Retina (tissue), 1 donor: ENCODE measurements at regions not wholly inside any gene's neighbourhood (a gene's known extent, or its start where the extent isn't known, plus 50 kb on each side); places are given as distances from the start of the nearest gene placed in this dataset.

Experiments
- DNase-seq: peaks from one replicate; pipeline ENCODE4 v3.0.0-alpha.2; 2016

DNA sequence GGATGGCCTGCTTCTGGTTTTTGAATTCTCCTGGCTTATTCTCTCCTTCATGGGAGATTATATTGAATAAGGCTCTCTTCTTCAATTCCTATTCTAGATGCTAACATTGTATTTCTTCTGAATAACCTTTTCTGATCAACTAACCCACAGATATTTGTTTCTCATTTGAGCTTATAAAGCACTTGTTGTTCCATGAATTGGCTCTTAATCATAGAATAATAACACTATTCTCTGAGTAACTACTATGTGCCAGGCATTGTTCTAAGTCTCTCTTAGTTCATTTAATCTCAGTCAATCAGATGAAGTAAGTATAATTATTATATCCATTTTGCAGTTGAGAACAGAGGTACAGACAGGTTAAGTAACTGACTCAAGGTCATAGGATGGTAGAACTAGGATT, 136.3 kb upstream of the MLIP start:
- DNase-seq, result no peak

DNA sequence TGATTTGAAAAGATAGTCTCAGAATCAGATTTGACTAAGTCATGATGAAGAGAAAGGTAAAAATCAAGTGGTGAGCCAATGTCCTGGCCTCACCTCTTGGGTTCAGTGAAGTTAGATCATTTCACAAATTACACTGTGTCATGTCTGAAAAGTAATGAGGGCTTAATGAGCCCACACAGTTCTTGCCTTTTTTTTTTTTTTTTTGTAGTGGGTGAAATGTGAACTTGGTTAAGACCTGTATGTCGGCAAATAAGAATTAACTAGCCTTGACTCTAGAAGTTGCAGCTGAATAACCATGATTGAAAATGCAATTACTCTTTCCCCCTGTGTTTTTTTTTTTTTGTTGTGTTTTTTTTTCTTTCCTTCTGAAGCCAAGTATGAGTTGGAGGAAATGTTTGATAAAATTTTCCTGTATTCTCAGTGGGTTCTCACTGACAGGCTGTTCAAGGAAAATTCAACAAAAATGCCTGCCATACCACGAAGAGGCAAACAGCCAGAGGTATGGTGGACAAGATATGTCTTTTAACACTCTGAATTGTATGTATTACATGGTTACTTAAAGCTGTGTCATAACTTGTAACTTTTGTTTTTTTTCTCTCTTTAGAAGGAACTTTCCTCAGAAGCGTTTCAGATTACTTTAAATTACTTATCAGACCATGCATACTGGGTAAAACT, 135.2 kb upstream of the MLIP start:
- no peak for DNase-seq

DNA sequence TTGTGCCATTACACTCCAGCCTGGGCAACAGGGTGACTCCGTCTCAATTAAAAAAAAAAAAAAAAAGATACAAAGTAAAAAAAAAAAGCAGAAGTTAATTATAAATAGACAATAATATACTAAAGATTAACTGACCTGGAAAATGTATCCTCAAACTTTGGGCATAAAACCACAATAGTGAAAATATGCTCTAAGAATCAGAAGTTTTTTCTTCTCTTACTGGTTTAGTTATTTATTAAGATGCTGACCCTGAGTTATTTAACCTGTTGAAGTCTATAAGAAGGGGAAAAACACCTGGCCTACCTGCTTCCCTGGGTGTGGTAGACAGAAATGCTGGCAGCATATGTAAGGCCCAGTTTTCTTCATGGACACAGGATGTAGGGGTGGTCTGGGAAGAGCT, 133.7 kb upstream of the MLIP start:
- DNase-seq, result no peak

DNA sequence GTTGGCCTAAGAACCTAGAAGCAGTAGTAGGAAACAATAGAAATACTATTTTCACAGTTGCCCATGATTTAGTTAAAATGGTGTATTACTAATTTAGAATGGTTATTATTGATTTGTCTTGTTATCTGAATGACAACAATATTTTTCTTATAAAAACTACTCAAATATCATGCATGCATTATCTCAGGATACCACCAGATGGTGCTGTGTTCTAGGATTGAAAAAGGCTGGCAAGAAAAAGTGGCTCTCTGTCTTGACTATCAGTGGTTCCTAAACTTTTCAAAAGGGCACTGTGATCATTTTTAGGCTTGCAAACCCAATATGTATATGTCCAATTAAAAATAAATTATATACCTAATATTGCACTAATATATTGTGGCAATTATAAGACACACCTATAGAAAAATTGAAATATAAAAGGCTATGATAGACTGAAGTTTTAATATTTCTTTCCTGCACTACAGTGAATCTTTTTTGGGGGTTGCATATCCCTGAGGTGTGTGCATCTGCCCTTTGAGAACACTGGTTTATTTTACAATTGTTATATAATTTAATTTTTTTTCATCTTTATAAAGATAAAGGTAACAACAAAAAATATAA, 131.7 kb upstream of the MLIP start:
- no peak for DNase-seq

DNA sequence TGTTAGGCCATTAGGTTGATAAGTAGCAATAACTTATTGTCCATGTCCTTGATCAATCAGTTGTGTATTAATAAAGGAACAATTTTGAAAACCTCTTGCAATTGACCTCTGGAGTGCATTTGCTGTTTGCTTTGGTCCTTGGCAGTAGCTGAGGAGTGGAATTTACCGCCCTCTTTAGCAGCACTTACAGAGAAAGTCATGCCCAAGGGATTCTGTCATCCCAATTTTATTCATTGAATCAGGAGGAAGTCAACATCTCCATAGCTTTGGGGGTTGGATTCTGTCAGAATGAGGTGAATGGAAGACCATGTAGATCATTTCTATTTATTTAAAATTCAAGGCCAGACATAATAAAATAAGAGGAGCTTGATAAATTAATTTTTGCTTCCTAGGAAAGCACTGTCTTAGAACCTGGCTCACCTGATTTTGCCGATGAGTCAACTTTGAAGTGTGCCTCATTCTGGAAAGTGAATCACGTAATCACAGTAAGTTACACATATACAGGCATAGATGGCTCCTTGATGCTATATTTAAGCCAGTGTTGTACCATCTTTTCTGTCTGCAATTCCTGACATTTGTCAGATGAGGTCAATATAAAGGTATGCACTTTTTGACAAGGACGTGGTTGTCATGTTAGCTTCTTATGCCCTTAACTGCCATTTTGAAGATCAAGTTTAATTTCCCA, 128.7 kb upstream of the MLIP start:
- DNase-seq, result no peak

DNA sequence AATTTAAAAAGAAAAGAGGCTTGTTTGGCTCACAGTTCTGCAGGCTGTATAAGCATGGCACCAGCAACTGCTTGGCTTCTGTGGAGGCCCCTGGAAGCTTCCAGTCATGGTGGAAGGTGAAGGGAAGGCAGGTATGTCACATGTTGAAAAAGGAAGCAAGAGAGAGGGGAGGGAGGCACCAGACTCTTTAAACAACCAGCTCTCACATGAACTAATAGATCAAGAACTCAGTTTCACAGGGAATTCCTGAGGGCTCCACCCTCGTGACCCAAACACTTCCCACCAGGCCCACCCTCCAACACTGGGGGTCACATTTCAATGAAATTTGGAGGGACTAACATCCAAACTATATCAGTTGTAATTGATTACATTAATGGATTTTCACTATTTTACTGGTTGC, 127.9 kb upstream of the MLIP start:
- DNase-seq, result no peak

DNA sequence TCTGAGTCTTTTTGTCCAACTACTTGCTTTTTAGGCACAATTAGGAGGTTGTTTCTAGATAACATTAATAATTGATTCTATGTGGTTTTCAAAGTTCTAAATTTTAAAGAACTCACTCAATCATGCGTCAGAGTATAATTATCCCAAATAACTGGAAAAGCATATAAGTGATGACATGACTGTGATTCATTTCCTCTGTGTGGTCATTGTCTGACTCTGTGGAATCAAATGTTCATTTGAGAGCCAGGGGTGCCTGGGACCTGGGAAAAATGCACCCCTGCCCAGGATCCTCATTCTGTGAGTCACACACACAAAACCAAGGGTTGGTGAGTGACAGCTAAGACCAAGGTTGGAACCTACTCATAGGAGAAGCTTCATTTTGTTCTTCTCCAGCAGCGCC, 127.1 kb upstream of the MLIP start:
- no peak for DNase-seq

DNA sequence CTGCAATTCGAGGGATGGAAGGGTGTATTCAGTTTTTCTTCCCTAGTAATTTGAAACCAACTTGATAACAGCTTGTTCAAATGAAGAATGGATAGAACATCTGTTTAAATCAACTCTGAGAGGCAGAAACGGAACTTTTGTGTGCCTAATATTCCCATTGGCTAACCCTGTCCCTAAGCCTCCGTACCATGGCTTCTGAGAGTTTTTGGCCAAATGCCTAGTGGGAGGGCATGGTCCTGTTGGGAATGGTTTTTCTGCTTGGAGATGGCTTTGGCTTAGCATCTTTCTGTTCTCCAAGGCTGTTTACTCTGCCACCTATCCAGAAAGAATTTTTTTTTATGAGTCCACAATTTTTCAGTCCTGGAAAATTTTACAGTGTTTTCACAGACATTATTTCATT, 126.7 kb upstream of the MLIP start:
- no peak for DNase-seq

DNA sequence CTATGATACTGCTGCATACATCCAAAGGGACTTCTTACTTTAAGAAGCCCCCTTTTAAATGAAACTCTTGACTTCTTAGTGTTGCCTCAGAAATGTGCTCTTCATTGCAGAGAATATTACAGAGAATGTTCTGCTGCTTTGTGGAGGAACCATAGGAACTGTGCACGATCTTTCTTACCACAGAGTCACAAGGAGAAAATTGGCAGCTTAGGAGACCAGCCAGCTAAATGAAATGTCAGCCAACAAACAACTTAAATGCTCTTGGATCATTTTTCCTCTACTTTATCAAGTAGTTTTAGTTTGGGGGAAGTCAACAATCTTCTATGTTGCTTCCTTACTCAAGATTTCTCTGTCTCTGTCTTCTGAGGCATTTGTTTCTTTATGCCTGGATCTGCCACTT, 125.9 kb upstream of the MLIP start:
- DNase-seq, result no peak

DNA sequence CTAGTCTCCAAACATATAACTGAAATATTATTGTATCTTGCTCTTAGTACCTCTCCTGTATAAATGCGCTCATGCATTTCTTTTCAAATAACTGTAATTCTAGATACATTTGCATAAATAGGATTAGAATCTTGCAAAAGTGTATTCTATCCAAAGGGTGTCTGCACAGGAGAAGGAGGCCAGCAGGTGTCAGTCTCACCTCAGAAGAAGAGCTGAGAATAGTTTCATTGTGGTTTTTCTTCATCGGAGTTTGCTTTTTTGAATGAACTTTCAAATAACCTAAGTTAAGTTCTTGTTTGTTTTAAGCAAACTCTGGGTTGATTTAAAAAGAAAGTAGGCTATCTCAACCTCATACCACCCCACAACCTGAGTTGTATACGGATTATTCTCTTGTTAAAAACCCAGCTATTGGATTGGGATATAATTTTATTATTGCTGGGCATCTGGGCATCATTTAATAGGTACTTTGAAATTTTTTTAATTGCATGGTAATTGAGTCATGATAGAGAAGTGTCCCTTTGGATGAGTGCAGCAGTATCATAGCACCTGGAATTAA, 125.0 kb upstream of the MLIP start:
- peak; percentile 59 for DNase-seq

DNA sequence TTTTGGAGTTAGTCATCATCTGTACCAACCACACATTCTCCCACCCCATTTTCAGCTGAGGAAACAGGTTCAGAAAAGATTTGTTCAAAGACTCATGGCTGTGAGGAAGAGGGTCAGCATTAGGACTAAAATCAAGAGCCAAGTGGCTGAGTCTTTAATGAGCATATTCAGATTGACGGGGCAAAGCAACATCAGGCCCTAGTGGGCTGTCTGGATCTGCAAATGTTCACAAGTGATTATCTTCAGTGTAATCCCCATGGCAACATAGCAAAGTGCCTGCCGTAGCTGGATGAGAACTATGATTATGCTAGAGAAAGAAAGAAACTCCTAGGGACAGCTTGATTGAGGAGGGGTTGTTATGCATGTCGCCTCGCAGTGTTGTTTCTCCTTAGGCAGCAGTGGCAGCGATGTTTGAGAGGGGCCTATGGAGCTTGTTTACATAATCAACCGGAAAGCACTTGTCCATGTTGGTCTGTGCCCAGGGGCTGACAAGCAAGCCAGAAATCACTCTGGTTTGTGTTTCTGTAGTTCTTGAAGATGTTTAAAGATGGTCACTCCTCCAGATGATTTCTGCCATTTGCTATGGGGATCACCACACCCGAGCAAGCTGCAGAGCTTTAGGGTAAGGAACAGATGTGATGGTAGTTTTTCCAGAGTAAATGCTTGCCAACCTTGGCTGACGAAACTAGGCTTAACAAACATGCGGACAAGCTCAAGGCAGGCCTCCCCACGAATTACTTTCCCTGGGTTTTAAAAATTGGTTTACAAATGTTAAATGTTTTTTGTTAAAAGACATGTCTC, 124.3 kb upstream of the MLIP start:
- DNase-seq, result peak; percentile 76

DNA sequence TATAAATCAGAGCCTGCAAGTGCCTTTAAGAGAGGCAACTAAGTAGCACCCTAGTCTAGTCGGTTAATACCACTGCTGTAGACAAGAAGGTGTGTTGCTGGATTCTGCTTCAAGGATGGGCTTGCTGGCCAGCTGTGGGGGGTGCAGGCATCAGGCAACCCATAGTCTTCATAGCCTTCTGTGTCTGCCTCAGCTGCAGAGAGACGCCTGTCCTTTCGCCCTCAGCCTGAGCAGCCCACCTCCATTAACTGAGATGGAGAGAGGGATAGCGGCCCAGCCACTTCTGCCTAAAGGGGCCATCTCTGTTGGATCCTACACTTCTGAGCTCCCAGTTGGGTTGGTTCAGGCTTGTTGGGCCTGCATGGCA, 123.7 kb upstream of the MLIP start:
- no peak for DNase-seq

DNA sequence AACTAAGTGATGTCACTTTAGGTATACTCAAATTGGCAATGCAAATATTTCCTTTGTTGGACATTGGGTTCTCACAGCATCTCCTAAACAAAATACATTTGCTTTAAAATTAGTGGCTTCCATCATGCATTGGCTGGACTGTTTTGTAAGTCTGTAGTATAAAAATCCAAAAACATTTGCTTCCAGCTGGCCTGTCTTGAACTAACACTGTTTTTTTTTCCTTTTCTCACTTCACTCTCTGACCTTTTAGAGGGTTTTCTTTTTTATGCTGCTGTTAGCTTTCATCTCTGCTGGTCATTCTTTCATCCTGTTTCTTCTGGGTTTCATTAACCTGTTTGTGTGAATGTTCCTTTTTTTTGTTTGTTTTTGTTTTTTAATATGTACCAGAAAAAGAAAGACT, 121.7 kb upstream of the MLIP start:
- DNase-seq, result no peak

DNA sequence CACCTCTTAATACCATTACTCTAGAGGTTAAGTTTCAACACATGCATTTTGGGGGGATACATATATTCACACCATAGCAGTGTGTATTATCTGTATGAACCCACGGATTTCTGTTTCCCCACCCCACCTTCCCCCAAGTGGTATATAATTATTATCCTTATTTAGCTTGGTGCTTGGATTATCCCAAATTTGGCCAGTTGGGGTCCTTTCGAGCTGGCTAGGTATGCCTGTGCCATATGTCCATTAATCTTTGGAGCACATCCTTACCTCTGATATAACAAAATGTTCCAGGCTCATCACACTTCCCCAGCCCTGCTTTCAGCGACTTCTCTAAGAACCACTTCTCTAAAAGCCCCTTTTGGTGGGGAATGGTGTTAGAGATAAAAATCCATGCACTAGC, 118.7 kb upstream of the MLIP start:
- no peak for DNase-seq

DNA sequence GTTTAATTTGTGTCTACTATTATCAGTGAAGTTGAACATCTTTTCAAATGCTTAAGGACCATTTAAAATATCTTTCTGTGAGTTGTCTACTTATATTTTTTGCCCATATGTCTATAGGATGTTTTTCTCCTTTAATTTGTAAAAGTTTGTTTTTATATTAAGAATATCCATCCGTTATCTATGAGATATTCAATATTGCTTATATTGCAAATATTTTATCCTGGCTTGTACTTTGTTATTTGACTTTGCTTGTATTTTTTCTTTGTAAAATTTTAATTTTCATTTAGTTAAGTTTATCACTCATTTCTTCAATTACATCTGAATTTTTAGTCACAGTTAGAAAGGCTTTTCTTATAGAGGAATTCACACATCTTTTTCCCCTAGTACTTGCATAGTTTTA, 117.0 kb upstream of the MLIP start:
- no peak for DNase-seq

DNA sequence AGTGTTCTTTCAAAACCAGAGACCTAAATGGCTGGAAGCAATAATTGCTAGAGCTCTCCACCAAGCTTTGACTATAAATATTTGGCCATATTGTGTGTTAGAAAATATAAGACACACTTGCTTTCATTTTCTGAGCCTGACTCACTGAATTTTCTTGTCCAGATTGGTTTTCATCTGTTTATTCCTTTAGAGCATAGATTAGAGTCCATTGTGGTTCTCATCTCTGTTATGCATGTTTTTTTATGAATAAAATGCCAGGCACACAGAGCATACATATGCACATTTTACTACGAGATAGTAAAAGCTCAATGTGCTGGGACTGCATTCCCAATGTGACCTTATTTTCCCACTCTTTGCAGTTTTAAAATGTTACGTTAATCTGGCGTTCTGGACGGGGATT, 115.3 kb upstream of the MLIP start:
- DNase-seq, result no peak

DNA sequence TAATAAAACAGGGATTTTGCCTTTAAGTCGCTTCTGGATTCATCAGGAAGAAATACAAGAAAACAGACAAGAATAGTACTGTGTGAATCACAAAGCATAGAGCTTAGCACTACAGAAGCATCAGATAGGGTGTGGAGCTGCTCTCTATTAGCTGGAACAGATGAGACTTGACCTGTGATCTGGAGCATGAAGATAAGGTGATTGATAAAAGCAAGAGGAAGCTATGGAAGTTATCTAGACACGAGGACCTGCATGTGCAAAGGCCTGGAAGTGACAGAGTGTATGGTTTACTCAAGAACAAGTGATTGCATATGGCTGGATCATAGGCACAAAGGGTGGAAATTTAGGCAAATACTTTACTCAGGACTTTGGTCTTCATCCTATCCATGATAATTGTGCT, 112.9 kb upstream of the MLIP start:
- DNase-seq, result no peak

DNA sequence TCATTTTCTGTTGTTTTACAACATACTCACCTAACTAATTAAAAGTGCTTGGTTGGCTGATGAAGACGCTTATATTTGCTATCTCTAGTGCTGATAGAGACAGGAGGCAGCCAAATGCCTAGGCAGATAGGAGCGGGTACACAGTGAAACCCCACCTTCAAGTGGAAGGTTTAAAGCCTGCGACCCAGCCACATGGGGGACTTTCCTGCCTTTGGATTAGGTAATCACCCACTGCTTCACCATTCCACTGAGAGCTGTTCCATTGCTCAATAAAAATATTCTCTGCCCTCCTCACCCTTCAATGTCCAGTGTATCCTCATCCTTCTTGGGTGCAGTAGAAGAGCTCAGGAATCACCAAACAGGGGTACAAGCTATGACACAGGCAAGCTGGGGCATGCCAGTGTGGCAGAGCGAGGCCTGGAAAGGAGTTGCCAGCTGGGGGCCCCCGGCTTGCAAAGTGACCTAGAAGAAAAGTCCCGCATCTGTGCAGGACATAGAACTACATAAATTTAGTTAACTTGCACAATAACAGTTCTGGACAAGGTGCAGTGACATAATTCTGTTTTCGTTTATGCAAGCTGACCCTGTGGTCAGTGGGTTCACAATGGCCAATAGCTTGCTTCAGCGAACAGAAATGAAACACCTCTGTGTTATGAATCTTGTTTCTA, 112.0 kb upstream of the MLIP start:
- DNase-seq, result no peak

DNA sequence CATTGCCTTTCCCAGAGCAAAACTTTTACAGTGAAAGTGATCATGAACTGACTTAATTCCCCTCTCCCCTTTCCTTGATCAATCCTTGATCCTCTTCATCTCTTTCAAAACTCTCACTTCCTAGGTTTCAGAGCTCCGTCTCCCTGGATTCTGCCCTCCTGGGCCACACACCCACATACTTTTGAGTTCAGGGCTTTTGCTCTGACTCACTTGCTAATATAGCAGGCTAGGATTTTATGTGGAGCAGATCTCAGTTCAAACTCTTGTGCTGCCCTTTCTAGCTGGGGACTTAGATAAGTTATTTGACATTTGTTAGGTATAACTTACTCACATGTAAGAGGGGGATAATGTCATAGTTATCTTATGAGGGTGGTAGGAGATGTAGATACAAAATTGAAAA, 109.1 kb upstream of the MLIP start:
- no peak for DNase-seq

DNA sequence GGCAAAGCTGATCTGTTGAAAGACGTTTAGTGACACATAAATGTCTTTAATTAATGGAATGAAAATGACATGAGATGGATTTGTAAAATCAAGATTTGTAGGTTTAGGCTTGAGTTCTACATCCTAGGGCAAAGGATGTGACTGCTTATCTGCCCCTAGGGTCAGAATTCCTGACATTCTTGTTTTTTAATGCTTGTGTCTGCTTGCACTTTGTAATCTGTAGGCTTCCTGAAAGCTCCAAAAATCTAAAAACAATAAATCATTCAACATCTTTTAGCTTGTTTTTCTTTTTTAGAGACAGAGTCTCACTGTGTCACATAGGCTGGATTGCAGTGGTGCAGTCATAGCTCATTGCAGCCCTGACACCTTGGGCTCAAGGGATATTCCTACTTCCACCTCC, 107.9 kb upstream of the MLIP start:
- no peak for DNase-seq

DNA sequence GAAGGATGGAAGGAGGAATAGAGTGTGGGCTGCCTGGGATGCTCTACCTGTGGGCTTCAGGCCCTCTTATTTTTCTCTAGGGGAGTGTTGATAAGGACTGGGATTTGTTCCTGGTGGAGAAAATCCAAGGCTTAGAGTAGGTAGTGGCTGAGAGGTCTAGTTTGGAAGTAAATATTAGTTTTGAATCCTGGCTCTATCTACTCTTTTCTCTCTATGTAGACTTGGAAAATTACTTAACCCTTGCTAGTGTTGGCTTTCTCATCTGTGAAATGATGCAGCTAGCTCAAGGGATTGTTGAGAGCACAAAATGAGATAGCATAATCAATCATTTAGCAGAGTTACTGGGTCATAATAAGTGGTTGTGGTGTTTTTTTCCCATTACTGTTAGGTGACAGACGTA, 102.7 kb upstream of the MLIP start:
- DNase-seq, result no peak

DNA sequence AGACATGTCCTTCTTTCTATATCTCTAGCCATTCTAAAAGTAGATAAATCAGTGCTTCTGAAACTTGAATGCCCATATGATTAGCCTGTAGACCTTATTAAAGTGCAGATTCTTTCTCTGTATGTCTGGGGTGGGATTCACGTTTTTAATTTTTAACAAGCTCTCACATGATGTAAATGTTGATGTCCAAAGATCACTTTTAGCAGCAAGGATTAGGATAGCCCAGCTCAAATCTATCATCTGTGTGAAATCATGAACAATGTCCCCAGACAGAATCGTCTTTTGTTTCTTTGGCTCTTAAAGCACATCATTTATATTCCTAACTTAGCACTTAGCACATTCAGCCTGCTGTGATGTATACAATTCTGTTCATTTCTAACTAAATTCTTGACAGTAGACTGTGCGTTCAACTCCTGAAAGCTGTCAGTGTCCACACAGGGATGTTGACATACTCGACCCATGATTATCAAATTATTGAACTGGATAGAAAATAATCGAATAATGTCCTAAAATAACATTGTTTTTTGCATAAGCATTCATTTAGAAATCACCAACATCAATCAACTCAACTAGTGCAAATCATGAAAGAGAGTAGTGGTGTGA, 102.1 kb upstream of the MLIP start:
- no peak for DNase-seq
